CD14-positive monocyte (primary cell): ENCODE measurements at regions not wholly inside any gene's neighbourhood (a gene's known extent, or its start where the extent isn't known, plus 50 kb on each side); places are given as distances from the start of the nearest gene placed in this dataset.

Experiments
- DNase-seq, 3 donors: peaks; one replicate each; pipeline ENCODE4 v3.0.0-alpha.2; 2011 to 2022
- H2AFZ ChIP-seq: 2 replicates; pipeline ENCODE4 v1.6.0; 2012; ENCODE audit warnings: mild to moderate bottlenecking, low read depth, low read length, inconsistent platforms; ENCODE audit not compliant: insufficient read depth, poor library complexity, severe bottlenecking
- H3K27ac ChIP-seq, 2 donors: 1 replicate in 1 of 2; 2 replicates in 1 of 2; pipeline ENCODE4 v1.5.1; 2012 to 2013; ENCODE audit warnings: low read length in 2 of 2, control low read depth in 1 of 2, inconsistent platforms in 1 of 2, low read depth in 1 of 2, mild to moderate bottlenecking in 1 of 2
- H3K27me3 ChIP-seq, 2 donors: one replicate each; pipeline versions ENCODE4 v1.6.0 to v1.6.1; 2011 to 2013; ENCODE audit warnings: low read length in 2 of 2; ENCODE audit not compliant: control insufficient read depth in 2 of 2, insufficient read depth in 2 of 2
- H3K36me3 ChIP-seq, 2 donors: replicated peaks in 1 of 2; 1 replicate in 1 of 2; 2 replicates in 1 of 2; pipeline versions ENCODE4 v1.5.1 to v1.6.1; 2012 to 2013; ENCODE audit warnings: low read length in 2 of 2, control low read depth in 1 of 2, inconsistent platforms in 1 of 2, mild to moderate bottlenecking in 1 of 2; ENCODE audit not compliant: insufficient read depth in 2 of 2, control insufficient read depth in 1 of 2
- H3K4me1 ChIP-seq, 2 donors: 1 replicate in 1 of 2; 2 replicates in 1 of 2; pipeline versions ENCODE4 v1.5.1 to v1.6.1; 2012 to 2013; ENCODE audit warnings: low read length in 2 of 2, control low read depth in 1 of 2, inconsistent platforms in 1 of 2, mild to moderate bottlenecking in 1 of 2, moderate library complexity in 1 of 2; ENCODE audit not compliant: insufficient read depth in 2 of 2, control insufficient read depth in 1 of 2
- H3K4me2 ChIP-seq: replicated peaks from 2 replicates; pipeline ENCODE3; 2012; ENCODE audit warnings: low read length, moderate library complexity, mild to moderate bottlenecking; ENCODE audit not compliant: poor library complexity, severe bottlenecking; ENCODE audit errors: extremely low read depth
- H3K4me3 ChIP-seq, 3 experiments: fragments of 200-600 bp in 1 of 3; sonication (generic) in 1 of 3; replicated peaks in 1 of 3; 1 replicate in 2 of 3; 2 replicates in 1 of 3; pipeline ENCODE4 v1.5.1; 2011 to 2013; ENCODE audit warnings: low read length in 3 of 3, mild to moderate bottlenecking in 3 of 3, control low read depth in 2 of 3, low read depth in 2 of 3, inconsistent platforms in 1 of 3, moderate library complexity in 1 of 3
- H3K79me2 ChIP-seq: 2 replicates; pipeline ENCODE4 v1.6.0; 2012; ENCODE audit warnings: mild to moderate bottlenecking, control low read depth, inconsistent platforms, low read length, moderate library complexity; ENCODE audit not compliant: insufficient read depth
- H3K9ac ChIP-seq: 2 replicates; pipeline ENCODE4 v1.6.0; 2017; ENCODE audit warnings: low read length, mild to moderate bottlenecking; ENCODE audit not compliant: insufficient read depth, poor library complexity, severe bottlenecking
- H3K9me3 ChIP-seq, 2 donors: replicated peaks in 1 of 2; 1 replicate in 1 of 2; 2 replicates in 1 of 2; pipeline versions ENCODE4 v1.5.1 to v1.6.1; 2012 to 2013; ENCODE audit warnings: low read length in 2 of 2, control low read depth in 1 of 2; ENCODE audit not compliant: control insufficient read depth in 1 of 2, insufficient read depth in 1 of 2
- H4K20me1 ChIP-seq: 2 replicates; pipeline ENCODE4 v1.6.0; 2012; ENCODE audit warnings: mild to moderate bottlenecking, low read length, control low read depth, moderate library complexity; ENCODE audit not compliant: insufficient read depth
- H3K27ac Mint-ChIP-seq, 7 donors: one replicate each; pipeline ENCODE4 v1.8.0; 2020; ENCODE audit warnings: mild to moderate bottlenecking in 7 of 7, mixed read lengths in 7 of 7, moderate library complexity in 6 of 7, inconsistent platforms in 2 of 7
- H3K27me3 Mint-ChIP-seq, 3 donors: one replicate each; pipeline ENCODE4 v1.8.0; 2021 to 2022; ENCODE audit warnings: low read depth in 3 of 3, mild to moderate bottlenecking in 3 of 3, mixed read lengths in 3 of 3, moderate library complexity in 3 of 3, inconsistent platforms in 1 of 3
- H3K36me3 Mint-ChIP-seq, 2 donors: one replicate each; pipeline ENCODE4 v1.8.0; 2020; ENCODE audit warnings: mixed read lengths in 2 of 2, inconsistent platforms in 1 of 2, mild to moderate bottlenecking in 1 of 2
- H3K4me1 Mint-ChIP-seq: one replicate; pipeline ENCODE4 v1.8.0; 2020; ENCODE audit warnings: mild to moderate bottlenecking, mixed read lengths
- H3K4me3 Mint-ChIP-seq, 2 donors: one replicate each; pipeline ENCODE4 v1.8.0; 2020; ENCODE audit warnings: mild to moderate bottlenecking in 2 of 2, mixed read lengths in 2 of 2, moderate library complexity in 1 of 2
- H3K9me3 Mint-ChIP-seq, 7 donors: one replicate each; pipeline ENCODE4 v1.8.0; 2020 to 2022; ENCODE audit warnings: mixed read lengths in 7 of 7, mild to moderate bottlenecking in 6 of 7, moderate library complexity in 6 of 7, inconsistent platforms in 2 of 7
- WGBS: methylation state at CpG from one replicate; pipeline ENCODE4 v1.1.5; 2013; ENCODE audit warnings: missing lambda C conversion rate; ENCODE audit not compliant: insufficient coverage; 5-methylcytosine and 5-hydroxymethylcytosine counted together
- intact Hi-C, 2 donors: fragments of 100-400 bp; cut with micrococcal nuclease; formaldehyde crosslinking; loops; one replicate each; pipeline versions ENCODE4 v1.15.0 to v1.15.1; 2023
- TF ChIP-seq, protein P1 (sequence below): fragments of 200-600 bp; IDR thresholded peaks from one replicate; pipeline ENCODE4 v1.8.0; 2022; ENCODE audit warnings: antibody characterized with exemption, mild to moderate bottlenecking

DNA sequence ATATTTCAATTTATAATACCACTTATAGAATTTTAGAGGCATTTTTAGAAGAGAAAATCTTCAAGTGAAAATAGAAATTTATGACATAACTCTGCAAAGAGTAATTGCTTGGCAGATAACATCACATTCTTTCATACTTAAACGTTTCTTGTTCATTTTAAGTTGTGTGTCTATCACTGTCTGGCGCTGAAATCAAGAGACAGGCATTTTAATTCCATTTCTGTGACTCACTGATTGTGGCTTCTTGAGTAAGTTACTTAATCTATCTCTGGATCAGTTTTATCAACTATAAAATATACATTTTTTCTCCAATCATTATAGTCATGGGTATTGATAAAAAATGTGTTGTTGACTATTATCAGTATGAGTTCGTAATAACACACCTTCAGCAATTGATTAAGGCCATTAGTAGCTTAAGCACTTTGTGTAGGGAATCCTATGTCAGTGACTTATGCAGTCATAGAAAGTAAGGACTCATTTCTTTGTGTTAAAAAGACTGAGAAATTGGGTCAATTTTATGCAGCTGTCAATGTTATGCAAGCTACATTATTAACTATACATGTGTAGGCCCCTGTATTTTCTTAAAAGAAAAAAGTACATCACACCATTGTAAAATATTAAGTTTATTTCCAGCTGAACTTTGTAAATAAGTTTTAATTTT is 497.3 kb downstream of the CCDC85A start:
- Mint-ChIP-seq H3K36me3 (no peaks in the 10 kb centered on the region), H3K4me3 (no peak overlapping the region), H3K9me3 (peaks cover 0 to 5% (median 0%) of the 10 kb centered on the region in 7 donors), H3K27me3 (no peaks in the 10 kb centered on the region), H3K4me1 (no peaks in the 10 kb centered on the region), H3K27ac (no peak overlapping the region)
- intact Hi-C loops, result no loop called here
- H3K4me1 ChIP-seq, result no peaks in the 10 kb centered on the region
- no peaks in the 10 kb centered on the region for H3K79me2 ChIP-seq
- H3K36me3 ChIP-seq, result no peaks in the 10 kb centered on the region
- no peak overlapping the region for H3K27ac ChIP-seq
- no peak for DNase-seq
- no peak overlapping the region for H3K4me3 ChIP-seq
- TF ChIP-seq, protein P1, sequence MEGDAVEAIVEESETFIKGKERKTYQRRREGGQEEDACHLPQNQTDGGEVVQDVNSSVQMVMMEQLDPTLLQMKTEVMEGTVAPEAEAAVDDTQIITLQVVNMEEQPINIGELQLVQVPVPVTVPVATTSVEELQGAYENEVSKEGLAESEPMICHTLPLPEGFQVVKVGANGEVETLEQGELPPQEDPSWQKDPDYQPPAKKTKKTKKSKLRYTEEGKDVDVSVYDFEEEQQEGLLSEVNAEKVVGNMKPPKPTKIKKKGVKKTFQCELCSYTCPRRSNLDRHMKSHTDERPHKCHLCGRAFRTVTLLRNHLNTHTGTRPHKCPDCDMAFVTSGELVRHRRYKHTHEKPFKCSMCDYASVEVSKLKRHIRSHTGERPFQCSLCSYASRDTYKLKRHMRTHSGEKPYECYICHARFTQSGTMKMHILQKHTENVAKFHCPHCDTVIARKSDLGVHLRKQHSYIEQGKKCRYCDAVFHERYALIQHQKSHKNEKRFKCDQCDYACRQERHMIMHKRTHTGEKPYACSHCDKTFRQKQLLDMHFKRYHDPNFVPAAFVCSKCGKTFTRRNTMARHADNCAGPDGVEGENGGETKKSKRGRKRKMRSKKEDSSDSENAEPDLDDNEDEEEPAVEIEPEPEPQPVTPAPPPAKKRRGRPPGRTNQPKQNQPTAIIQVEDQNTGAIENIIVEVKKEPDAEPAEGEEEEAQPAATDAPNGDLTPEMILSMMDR, result no peak
- H3K4me2 ChIP-seq, result no peak overlapping the region
- peaks cover 0 to 2% of the 10 kb centered on the region in 2 donors for H3K9me3 ChIP-seq
- H3K27me3 ChIP-seq, result no peaks in the 10 kb centered on the region
- H2AFZ ChIP-seq, result no peak overlapping the region
- no peak overlapping the region for H3K9ac ChIP-seq
- no CpG with 5 or more reads among the region's 3 CpGs for WGBS
- H4K20me1 ChIP-seq, result no peaks in the 10 kb centered on the region

DNA sequence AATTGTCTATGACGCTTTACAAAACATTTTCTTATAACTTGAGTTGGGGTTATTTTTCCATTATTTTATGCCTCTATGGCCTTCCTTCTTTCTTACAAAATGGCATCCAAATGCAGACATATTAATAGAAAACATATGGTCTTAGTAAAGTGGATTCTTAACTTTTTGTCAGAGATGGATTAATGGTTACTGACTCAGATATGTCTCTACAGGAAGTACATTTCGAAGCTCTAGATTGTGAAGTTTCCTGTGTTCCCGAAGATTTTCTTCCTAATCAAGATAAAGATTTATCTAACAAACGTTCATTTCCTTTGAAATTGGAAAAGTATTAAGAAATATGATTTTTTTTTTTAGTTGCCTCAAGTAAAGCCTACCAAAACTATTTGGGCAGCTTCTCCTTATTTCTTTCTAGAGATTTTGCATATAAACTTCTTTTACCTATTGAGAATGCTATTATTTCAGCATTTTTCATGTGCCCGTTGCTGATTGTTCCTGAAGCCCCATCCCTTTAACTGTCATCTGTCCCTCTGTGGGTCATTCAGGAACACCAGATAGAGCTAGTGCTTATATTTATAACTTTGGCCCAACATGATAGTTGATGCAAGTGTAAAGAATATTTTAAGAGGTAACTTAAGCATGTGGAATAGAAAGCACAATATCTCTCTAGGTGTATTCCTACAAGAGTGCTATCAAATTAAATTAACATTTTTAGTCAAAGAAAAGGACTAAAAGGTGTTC is 498.0 kb downstream of the CCDC85A start:
- Mint-ChIP-seq H3K36me3 (no peaks in the 10 kb centered on the region), H3K4me1 (no peaks in the 10 kb centered on the region), H3K27me3 (no peaks in the 10 kb centered on the region), H3K4me3 (no peak overlapping the region), H3K9me3 (peaks cover 0 to 5% (median 0%) of the 10 kb centered on the region in 7 donors), H3K27ac (no peak overlapping the region)
- no peaks in the 10 kb centered on the region for H3K27me3 ChIP-seq
- no peaks in the 10 kb centered on the region for H4K20me1 ChIP-seq
- intact Hi-C loops, result no loop called here
- no CpG with 5 or more reads among the region's 5 CpGs for WGBS
- no peak overlapping the region for H3K4me2 ChIP-seq
- TF ChIP-seq, protein P1, result no peak
- H3K36me3 ChIP-seq, result no peaks in the 10 kb centered on the region
- DNase-seq, result no peak
- no peak overlapping the region for H2AFZ ChIP-seq
- H3K4me3 ChIP-seq, result no peak overlapping the region
- peaks cover 0 to 2% of the 10 kb centered on the region in 2 donors for H3K9me3 ChIP-seq
- H3K9ac ChIP-seq, result no peak overlapping the region
- H3K27ac ChIP-seq, result no peak overlapping the region
- no peaks in the 10 kb centered on the region for H3K79me2 ChIP-seq
- no peaks in the 10 kb centered on the region for H3K4me1 ChIP-seq
